ENCODE measurements at regions not wholly inside any gene's neighbourhood (a gene's known extent, or its start where the extent isn't known, plus 50 kb on each side); places are given as distances from the start of the nearest gene placed in this dataset.

DNA sequence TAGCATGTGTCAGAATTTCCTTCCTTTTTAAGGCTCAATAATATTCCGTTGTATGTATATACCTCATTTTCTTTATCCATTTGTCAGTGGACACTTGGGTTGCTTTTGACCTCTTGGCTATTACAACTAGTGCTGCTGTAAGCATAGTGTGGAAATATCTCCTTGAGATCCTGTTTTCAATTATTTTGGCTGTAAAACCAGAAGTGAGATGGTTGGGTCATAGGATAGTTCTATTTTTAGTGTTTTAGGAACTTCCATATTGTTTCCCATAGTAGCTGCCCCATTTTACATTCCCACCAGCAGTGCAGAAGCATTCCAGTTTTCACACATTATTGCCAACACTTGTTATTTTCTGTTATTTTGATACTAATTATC is 70.4 kb upstream of the C15orf39 start:
- peak overlapping the region; percentile 0 for H3K27ac Mint-ChIP-seq
- no peak for ATAC-seq

DNA sequence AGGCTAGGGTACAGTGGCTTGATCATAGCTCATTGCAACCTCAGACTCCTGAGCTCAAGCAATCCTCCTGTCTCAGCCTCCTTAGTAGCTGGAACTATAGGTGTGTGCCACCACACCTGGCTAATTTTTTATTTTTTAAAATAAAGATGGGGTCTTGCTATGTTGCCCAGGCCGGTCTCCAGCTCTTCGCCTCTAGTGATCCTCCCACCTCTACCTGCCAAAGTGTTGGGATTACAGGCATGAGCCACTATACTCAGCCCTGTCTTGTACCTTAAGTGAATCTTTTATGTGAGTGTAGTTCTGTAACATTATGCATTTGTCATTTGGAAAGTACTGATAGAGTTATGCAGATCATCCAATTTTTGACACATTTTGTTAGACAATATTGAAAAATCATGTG is 66.9 kb upstream of the C15orf39 start:
- TF ChIP-seq, protein P1, sequence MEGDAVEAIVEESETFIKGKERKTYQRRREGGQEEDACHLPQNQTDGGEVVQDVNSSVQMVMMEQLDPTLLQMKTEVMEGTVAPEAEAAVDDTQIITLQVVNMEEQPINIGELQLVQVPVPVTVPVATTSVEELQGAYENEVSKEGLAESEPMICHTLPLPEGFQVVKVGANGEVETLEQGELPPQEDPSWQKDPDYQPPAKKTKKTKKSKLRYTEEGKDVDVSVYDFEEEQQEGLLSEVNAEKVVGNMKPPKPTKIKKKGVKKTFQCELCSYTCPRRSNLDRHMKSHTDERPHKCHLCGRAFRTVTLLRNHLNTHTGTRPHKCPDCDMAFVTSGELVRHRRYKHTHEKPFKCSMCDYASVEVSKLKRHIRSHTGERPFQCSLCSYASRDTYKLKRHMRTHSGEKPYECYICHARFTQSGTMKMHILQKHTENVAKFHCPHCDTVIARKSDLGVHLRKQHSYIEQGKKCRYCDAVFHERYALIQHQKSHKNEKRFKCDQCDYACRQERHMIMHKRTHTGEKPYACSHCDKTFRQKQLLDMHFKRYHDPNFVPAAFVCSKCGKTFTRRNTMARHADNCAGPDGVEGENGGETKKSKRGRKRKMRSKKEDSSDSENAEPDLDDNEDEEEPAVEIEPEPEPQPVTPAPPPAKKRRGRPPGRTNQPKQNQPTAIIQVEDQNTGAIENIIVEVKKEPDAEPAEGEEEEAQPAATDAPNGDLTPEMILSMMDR (IDR thresholded peaks at IDR 0.05) = no peak
- ChIA-PET POLR2A (no interaction called here), CTCF (no interaction called here)
- no peaks in the 10 kb centered on the region for H3K36me3 Mint-ChIP-seq (ENCODE audit: low read depth)
- ATAC-seq (no peak), DNase-seq (no peak)
- peaks cover 15% of the 10 kb centered on the region for H3K4me1 Mint-ChIP-seq (ENCODE audit: low read depth)
- H3K27ac Mint-ChIP-seq = no peak overlapping the region
- no peak overlapping the region for H3K4me3 Mint-ChIP-seq
- H3K27me3 Mint-ChIP-seq = peaks cover under 1% of the 10 kb centered on the region
- intact Hi-C loops (cut with micrococcal nuclease) = no loop called here
- H3K9me3 Mint-ChIP-seq = no peaks in the 10 kb centered on the region

More for the DNA sequence above, 70.4 kb upstream of the C15orf39 start:
- ChIA-PET CTCF (interaction anchor here (1.2 to 2.9 kb wide), 5 partner anchors 8 to 102 kb away, joined by 3 to 10 read pairs (median 7); no protein-coding TSS in a partner anchor), POLR2A (interaction anchor here (1.0 kb wide), 1 partner anchor 40 kb away, joined by 3 read pairs; no protein-coding TSS in a partner anchor)
- Mint-ChIP-seq H3K27me3 (peaks cover 7% of the 10 kb centered on the region), H3K36me3 (ENCODE audit: low read depth) (no peaks in the 10 kb centered on the region), H3K4me3 (peak overlapping the region; percentile 28), H3K9me3 (no peaks in the 10 kb centered on the region), H3K4me1 (ENCODE audit: low read depth) (peaks cover 16% of the 10 kb centered on the region)
- TF ChIP-seq, protein P1 (IDR thresholded peaks at IDR 0.05) = no peak
- DNase-seq = no peak
- intact Hi-C loops (cut with micrococcal nuclease) = no loop called here

- TF ChIP-seq, protein P1 (IDR thresholded peaks at IDR 0.05) = no peak
- no peak overlapping the region for H3K27ac Mint-ChIP-seq
- H3K27me3 Mint-ChIP-seq = no peaks in the 10 kb centered on the region
- H3K4me3 Mint-ChIP-seq = no peak overlapping the region
- CTCF ChIA-PET = interaction anchor here (1.1 kb wide), 1 partner anchor 8 kb away, joined by 3 read pairs; no protein-coding TSS in a partner anchor
- peaks cover 5% of the 10 kb centered on the region for H3K36me3 Mint-ChIP-seq (ENCODE audit: low read depth)
- POLR2A ChIA-PET = no interaction called here
- H3K4me1 Mint-ChIP-seq (ENCODE audit: low read depth) = peaks cover 6% of the 10 kb centered on the region
- H3K9me3 Mint-ChIP-seq = peaks cover 5% of the 10 kb centered on the region
- ATAC-seq = no peak
- intact Hi-C loops (cut with micrococcal nuclease) = no loop called here
- no peak for DNase-seq
Measured at GRCh38 chr15:75136118-75136517, 65.6 kb upstream of the C15orf39 start.

DNA sequence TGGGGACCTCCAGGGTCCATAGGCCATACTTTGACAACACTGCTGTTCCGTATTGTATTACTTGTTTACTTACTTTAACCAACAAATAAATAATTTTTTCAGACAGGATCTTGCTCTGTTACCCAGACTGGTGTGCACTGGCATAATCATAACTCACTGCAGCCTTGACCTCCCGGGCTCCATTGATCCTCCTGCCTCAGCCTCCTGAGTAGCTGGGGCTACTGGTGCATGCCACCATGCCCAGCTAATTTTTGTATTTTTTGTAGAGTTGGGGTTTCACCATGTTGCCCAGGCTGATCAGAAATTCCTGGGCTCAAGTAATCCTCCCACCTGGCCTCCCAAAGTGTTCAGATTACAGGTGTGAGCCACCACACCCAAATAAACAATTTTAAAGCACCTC is 64.9 kb upstream of the C15orf39 start:
- Mint-ChIP-seq H3K27ac (no peak overlapping the region), H3K4me3 (no peak overlapping the region), H3K36me3 (ENCODE audit: low read depth) (peaks cover 5% of the 10 kb centered on the region), H3K27me3 (no peaks in the 10 kb centered on the region), H3K9me3 (peaks cover 6% of the 10 kb centered on the region), H3K4me1 (ENCODE audit: low read depth) (peaks cover 2% of the 10 kb centered on the region)
- CTCF ChIA-PET = no interaction called here
- POLR2A ChIA-PET = no interaction called here
- intact Hi-C loops (cut with micrococcal nuclease) = no loop called here
- DNase-seq (no peak), ATAC-seq (no peak)
- TF ChIP-seq, protein P1 (IDR thresholded peaks at IDR 0.05) = no peak

GRCh38 chr15:75138016-75138999 is 63.4 kb upstream of the C15orf39 start:
- ATAC-seq (no peak), DNase-seq (no peak)
- TF ChIP-seq, protein P1 (IDR thresholded peaks at IDR 0.05) = no peak
- ChIA-PET CTCF (interaction anchor here (0.6 kb wide), 1 partner anchor 8 kb away, joined by 3 read pairs; no protein-coding TSS in a partner anchor), POLR2A (no interaction called here)
- Mint-ChIP-seq H3K27me3 (no peaks in the 10 kb centered on the region), H3K9me3 (peaks cover 18% of the 10 kb centered on the region), H3K4me1 (ENCODE audit: low read depth) (peaks cover 2% of the 10 kb centered on the region), H3K36me3 (ENCODE audit: low read depth) (peaks cover 16% of the 10 kb centered on the region), H3K4me3 (no peak overlapping the region), H3K27ac (no peak overlapping the region)
- intact Hi-C loops (cut with micrococcal nuclease) = no loop called here

Measured in activated CD8-positive, alpha-beta T cell treated with anti-CD3 and anti-CD28 coated beads for 36 hours (primary cell).